Mesenchymal stem cell (in vitro differentiated cells and primary cell): ENCODE measurements at regions not wholly inside any gene's neighbourhood (a gene's known extent, or its start where the extent isn't known, plus 50 kb on each side); places are given as distances from the start of the nearest gene placed in this dataset.

ENCODE experiments used
- DNase-seq: peaks from one replicate; pipeline ENCODE4 v3.0.0-alpha.2; 2013
- H2AFZ ChIP-seq: one replicate; pipeline ENCODE4 v1.6.1; 2013; ENCODE audit warnings: low read depth, mild to moderate bottlenecking, control low read depth, inconsistent platforms, low read length, moderate library complexity
- H2AK5ac ChIP-seq: 2 replicates; pipeline ENCODE4 v1.6.1; 2013; ENCODE audit warnings: low read length, moderate library complexity, mild to moderate bottlenecking, inconsistent platforms; ENCODE audit not compliant: severe bottlenecking
- H2BK120ac ChIP-seq: one replicate; pipeline ENCODE4 v1.6.1; 2013; ENCODE audit warnings: low read depth, mild to moderate bottlenecking, inconsistent platforms, low read length, moderate library complexity
- H2BK12ac ChIP-seq, 2 experiments: one replicate each; pipeline ENCODE4 v1.6.1; 2013; ENCODE audit warnings: inconsistent platforms in 2 of 2, low read length in 2 of 2, mild to moderate bottlenecking in 2 of 2, moderate library complexity in 2 of 2, control low read depth in 1 of 2
- H2BK15ac ChIP-seq: one replicate; pipeline ENCODE4 v1.6.1; 2013; ENCODE audit warnings: mild to moderate bottlenecking, low read depth, inconsistent platforms; ENCODE audit not compliant: poor library complexity, severe bottlenecking
- H2BK5ac ChIP-seq: 2 replicates; pipeline ENCODE4 v1.6.1; 2013; ENCODE audit warnings: low read depth, mild to moderate bottlenecking, low read length, control low read depth, inconsistent platforms; ENCODE audit not compliant: poor library complexity, severe bottlenecking
- H3K14ac ChIP-seq, 2 experiments: one replicate each; pipeline ENCODE4 v1.6.1; 2013; ENCODE audit warnings: inconsistent platforms in 2 of 2, low read length in 2 of 2, control low read depth in 1 of 2, mild to moderate bottlenecking in 1 of 2, moderate library complexity in 1 of 2
- H3K18ac ChIP-seq, 2 experiments: one replicate each; pipeline ENCODE4 v1.6.1; 2013; ENCODE audit warnings: inconsistent platforms in 2 of 2, low read length in 2 of 2, control low read depth in 1 of 2, low read depth in 1 of 2, mild to moderate bottlenecking in 1 of 2
- H3K23ac ChIP-seq, 2 experiments: one replicate each; pipeline ENCODE4 v1.6.1; 2013; ENCODE audit warnings: inconsistent platforms in 2 of 2, low read length in 2 of 2, mild to moderate bottlenecking in 2 of 2, moderate library complexity in 2 of 2, control low read depth in 1 of 2
- H3K27ac ChIP-seq: 2 replicates; pipeline ENCODE4 v1.5.1; 2013; ENCODE audit warnings: mild to moderate bottlenecking, moderate library complexity, low read length, control low read depth, inconsistent platforms; ENCODE audit not compliant: poor library complexity, severe bottlenecking
- H3K27me3 ChIP-seq, 2 experiments: 2 replicates each; pipeline versions ENCODE4 v1.6.1 to v1.7.0; 2013; ENCODE audit warnings: low read length in 2 of 2, mild to moderate bottlenecking in 2 of 2, moderate library complexity in 2 of 2, control low read depth in 1 of 2, inconsistent platforms in 1 of 2; ENCODE audit not compliant: control insufficient read depth in 1 of 2, insufficient read depth in 1 of 2
- H3K36me3 ChIP-seq, 2 experiments: 2 replicates each; pipeline versions ENCODE4 v1.6.1 to v1.7.0; 2013; ENCODE audit warnings: low read length in 2 of 2, control low read depth in 1 of 2, inconsistent platforms in 1 of 2, low read depth in 1 of 2, mild to moderate bottlenecking in 1 of 2; ENCODE audit not compliant: insufficient read depth in 2 of 2, control insufficient read depth in 1 of 2
- H3K4ac ChIP-seq, 2 experiments: one replicate each; pipeline ENCODE4 v1.6.1; 2013; ENCODE audit warnings: inconsistent platforms in 2 of 2, low read length in 2 of 2, mild to moderate bottlenecking in 2 of 2, moderate library complexity in 2 of 2, control low read depth in 1 of 2, low read depth in 1 of 2
- H3K4me1 ChIP-seq: 2 replicates; pipeline ENCODE4 v1.6.1; 2013; ENCODE audit warnings: low read depth, low read length, control low read depth; ENCODE audit not compliant: control insufficient read depth, insufficient read depth
- H3K4me2 ChIP-seq: 2 replicates; pipeline ENCODE4 v1.6.1; 2013; ENCODE audit warnings: low read length, mild to moderate bottlenecking, inconsistent platforms; ENCODE audit not compliant: poor library complexity, severe bottlenecking
- H3K4me3 ChIP-seq, 2 experiments: 2 replicates each; pipeline versions ENCODE4 v1.5.1 to v1.7.0; 2013; ENCODE audit warnings: low read length in 2 of 2, mild to moderate bottlenecking in 2 of 2, control low read depth in 1 of 2, low read depth in 1 of 2; ENCODE audit not compliant: insufficient read depth in 1 of 2
- H3K79me1 ChIP-seq: replicated peaks from 2 replicates; pipeline ENCODE4 v1.6.1; 2013; ENCODE audit warnings: mild to moderate bottlenecking, control low read depth, low read length, inconsistent platforms; ENCODE audit not compliant: poor library complexity, severe bottlenecking
- H3K9ac ChIP-seq: 2 replicates; pipeline ENCODE4 v1.7.0; 2013; ENCODE audit warnings: mild to moderate bottlenecking, low read length, moderate library complexity
- H3K9me3 ChIP-seq: 2 replicates; pipeline ENCODE4 v1.7.0; 2013; ENCODE audit warnings: mild to moderate bottlenecking, low read length; ENCODE audit not compliant: control insufficient read depth
- H4K8ac ChIP-seq: one replicate; pipeline ENCODE4 v1.6.1; 2013; ENCODE audit warnings: inconsistent platforms, mild to moderate bottlenecking, low read length, moderate library complexity
- H4K91ac ChIP-seq: one replicate; pipeline ENCODE4 v1.6.1; 2013; ENCODE audit warnings: mild to moderate bottlenecking, low read length, inconsistent platforms
- WGBS: methylation state at CpG from one replicate; pipeline ENCODE4 v1.1.7; 2013; ENCODE audit warnings: mixed read lengths; 5-methylcytosine and 5-hydroxymethylcytosine counted together

DNA sequence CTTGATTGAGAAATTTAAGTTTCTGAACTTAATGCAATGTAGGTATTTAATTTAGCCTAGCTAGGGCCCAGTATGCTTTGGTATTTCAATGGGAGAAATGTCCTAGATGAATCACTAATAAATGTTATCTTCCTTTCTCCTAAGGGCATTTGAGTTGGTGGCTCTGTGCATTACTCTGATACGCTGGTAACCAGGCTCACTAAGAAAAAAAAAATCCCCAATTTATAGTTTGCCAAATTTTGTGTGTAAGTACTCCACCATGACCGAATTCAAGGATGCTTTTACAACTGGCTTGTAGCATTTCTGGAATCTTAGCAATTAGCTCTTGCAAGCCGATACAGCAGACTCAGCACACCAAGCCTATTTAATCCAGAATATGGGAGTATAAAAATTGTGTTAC lies 94.6 kb upstream of the LPP start:
- Histone ChIP-seq H3K36me3 (no peaks in the 10 kb centered on the region), H2BK5ac (no peak overlapping the region), H2BK15ac (no peak overlapping the region), H3K27ac (no peak overlapping the region), H3K4me2 (no peak overlapping the region), H3K9ac (no peak overlapping the region), H3K4me3 (no peak overlapping the region), H2BK12ac (no peak overlapping the region), H3K4ac (no peak overlapping the region), H4K8ac (no peak overlapping the region), H2AK5ac (no peak overlapping the region), H3K9me3 (no peaks in the 10 kb centered on the region), H3K4me1 (no peaks in the 10 kb centered on the region), H3K79me1 (no peaks in the 10 kb centered on the region), H3K23ac (no peak overlapping the region), H2AFZ (no peak overlapping the region), H4K91ac (no peak overlapping the region), H3K14ac (no peak overlapping the region), H3K27me3 (no peaks in the 10 kb centered on the region), H2BK120ac (no peak overlapping the region), H3K18ac (no peak overlapping the region)
- no peak for DNase-seq
- 73% methylated on average over 2 of the region's 3 CpGs for WGBS

DNA sequence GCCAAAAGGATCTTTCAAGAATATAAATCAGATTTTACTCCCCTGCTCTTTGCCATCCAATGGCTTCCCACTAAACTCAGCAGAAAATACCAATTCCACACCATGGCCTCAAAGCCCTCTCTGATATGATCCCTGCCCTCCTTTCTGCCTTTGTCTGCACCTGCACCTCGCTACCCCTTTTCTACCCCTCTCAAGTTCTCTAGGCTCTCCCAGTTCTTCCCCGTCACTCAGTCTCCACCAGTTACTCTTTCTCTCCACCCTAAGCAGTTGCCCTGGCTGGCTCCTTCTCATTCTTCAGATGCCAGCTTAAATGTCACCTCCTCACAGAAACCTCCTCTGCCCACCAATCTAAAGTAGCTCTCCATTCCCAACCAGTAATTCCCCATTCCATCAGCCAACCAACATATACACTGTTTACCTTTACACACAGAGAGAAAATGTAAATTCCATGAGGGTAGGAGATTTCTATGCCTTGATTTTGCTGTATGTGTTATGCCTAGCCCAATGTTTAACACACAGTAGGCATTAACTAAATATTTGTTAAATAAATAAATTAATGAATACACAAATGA lies 93.6 kb upstream of the LPP start:
- H3K36me3 ChIP-seq: no peaks in the 10 kb centered on the region
- no peak overlapping the region for H3K4ac ChIP-seq
- H3K14ac ChIP-seq: peak overlapping the region in 1 of 2 experiments; percentile 60
- no peak overlapping the region for H3K4me3 ChIP-seq
- no peak overlapping the region for H2BK15ac ChIP-seq
- no peak for DNase-seq
- H4K8ac ChIP-seq: no peak overlapping the region
- H3K23ac ChIP-seq: no peak overlapping the region
- H3K4me1 ChIP-seq: no peaks in the 10 kb centered on the region
- no peak overlapping the region for H2BK5ac ChIP-seq
- H3K4me2 ChIP-seq: no peak overlapping the region
- no peak overlapping the region for H2BK120ac ChIP-seq
- no peak overlapping the region for H3K27ac ChIP-seq
- H3K9me3 ChIP-seq: no peaks in the 10 kb centered on the region
- H2AFZ ChIP-seq: no peak overlapping the region
- H4K91ac ChIP-seq: no peak overlapping the region
- H3K9ac ChIP-seq: no peak overlapping the region
- no peaks in the 10 kb centered on the region for H3K79me1 ChIP-seq
- H2AK5ac ChIP-seq: peak overlapping the region; percentile 29
- H3K27me3 ChIP-seq: no peaks in the 10 kb centered on the region
- 99% methylated on average over 2 of the region's 2 CpGs for WGBS
- peak overlapping the region; percentile 54 to 79 for H2BK12ac ChIP-seq
- no peak overlapping the region for H3K18ac ChIP-seq

DNA sequence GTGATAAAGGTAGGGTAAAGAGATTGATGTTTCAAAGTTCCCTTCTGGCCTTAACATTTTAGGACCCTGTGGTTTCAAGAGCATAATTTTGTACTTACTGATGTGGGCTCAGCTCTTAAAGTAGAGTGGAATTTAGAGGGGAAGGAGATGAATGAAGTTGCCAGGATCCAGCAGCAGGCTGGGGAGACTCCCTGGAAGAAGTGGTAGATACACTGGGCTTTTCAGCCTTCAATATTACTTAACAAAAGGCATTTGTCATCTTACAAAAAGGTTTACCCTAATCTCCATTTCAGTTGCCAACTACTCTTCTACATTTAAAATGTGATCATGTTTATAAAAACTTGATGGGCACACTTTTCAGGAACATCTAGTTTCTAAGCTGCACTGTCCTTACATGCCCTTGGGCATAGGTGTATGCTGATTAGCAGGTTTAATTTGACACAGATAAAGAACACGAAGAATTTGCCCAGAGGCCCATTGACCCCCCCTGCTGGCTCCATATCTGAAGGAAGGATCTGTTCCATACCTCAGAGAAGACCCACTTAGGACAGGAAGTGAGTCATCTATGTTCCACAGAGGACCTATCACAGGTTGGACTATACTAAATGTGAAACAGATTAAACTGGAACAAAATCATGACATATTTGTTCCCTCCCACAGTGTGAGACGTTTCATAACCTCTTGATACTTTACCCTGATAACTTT lies 93.0 kb upstream of the LPP start:
- Histone ChIP-seq H3K18ac (no peak overlapping the region), H4K91ac (no peak overlapping the region), H3K27ac (no peak overlapping the region), H2AFZ (no peak overlapping the region), H3K27me3 (no peaks in the 10 kb centered on the region), H2BK5ac (no peak overlapping the region), H3K79me1 (no peaks in the 10 kb centered on the region), H3K4ac (peak overlapping the region in 1 of 2 experiments; percentile 73), H3K36me3 (no peaks in the 10 kb centered on the region), H2BK15ac (no peak overlapping the region), H3K9me3 (no peaks in the 10 kb centered on the region), H2BK12ac (no peak overlapping the region), H2BK120ac (no peak overlapping the region), H3K4me3 (no peak overlapping the region), H4K8ac (no peak overlapping the region), H3K23ac (no peak overlapping the region), H2AK5ac (no peak overlapping the region), H3K4me2 (no peak overlapping the region), H3K4me1 (no peaks in the 10 kb centered on the region), H3K14ac (no peak overlapping the region), H3K9ac (no peak overlapping the region)
- peak; percentile 75 for DNase-seq
- 8% methylated on average over 1 of the region's 2 CpGs for WGBS

DNA sequence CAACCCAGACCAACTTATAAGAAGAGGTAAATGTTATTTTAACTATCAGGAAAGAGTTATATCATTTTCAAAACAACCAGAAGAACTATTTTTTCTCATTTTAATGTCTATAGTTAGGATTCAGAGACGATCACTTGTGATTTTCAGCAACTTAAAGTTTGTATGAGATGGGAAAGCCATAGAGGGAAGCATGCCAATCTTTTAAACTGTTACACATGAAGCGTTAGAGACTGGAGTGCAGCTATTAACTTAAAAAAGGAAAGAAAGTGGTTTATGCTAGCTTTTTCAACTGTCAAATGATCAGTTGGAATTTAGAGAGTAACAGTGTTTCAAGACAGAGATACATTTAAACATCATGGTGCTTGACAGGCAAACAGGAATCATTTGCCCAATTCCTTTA lies 91.7 kb upstream of the LPP start:
- no peak overlapping the region for H3K4ac ChIP-seq
- H3K79me1 ChIP-seq: no peaks in the 10 kb centered on the region
- no peak overlapping the region for H3K23ac ChIP-seq
- H2BK12ac ChIP-seq: no peak overlapping the region
- H3K4me3 ChIP-seq: no peak overlapping the region
- no peak overlapping the region for H3K27ac ChIP-seq
- H3K36me3 ChIP-seq: no peaks in the 10 kb centered on the region
- no peak overlapping the region for H3K14ac ChIP-seq
- H3K27me3 ChIP-seq: no peaks in the 10 kb centered on the region
- WGBS: 94% methylated on average over 2 of the region's 2 CpGs
- no peak overlapping the region for H2BK5ac ChIP-seq
- H2BK120ac ChIP-seq: no peak overlapping the region
- no peak overlapping the region for H2AK5ac ChIP-seq
- H2AFZ ChIP-seq: no peak overlapping the region
- H4K91ac ChIP-seq: no peak overlapping the region
- H4K8ac ChIP-seq: no peak overlapping the region
- H2BK15ac ChIP-seq: no peak overlapping the region
- H3K9ac ChIP-seq: no peak overlapping the region
- no peaks in the 10 kb centered on the region for H3K9me3 ChIP-seq
- no peak overlapping the region for H3K18ac ChIP-seq
- no peak for DNase-seq
- no peaks in the 10 kb centered on the region for H3K4me1 ChIP-seq
- no peak overlapping the region for H3K4me2 ChIP-seq
